K562 (cell line): ENCODE measurements at regions not wholly inside any gene's neighbourhood (a gene's known extent, or its start where the extent isn't known, plus 50 kb on each side); places are given as distances from the start of the nearest gene placed in this dataset.

Experiments used
- CHD1 ChIP-seq: fragments of 200-600 bp; sonication (generic); IDR thresholded peaks from one replicate; pipeline ENCODE4 v1.6.1; 2012; ENCODE audit warnings: mild to moderate bottlenecking, moderate library complexity, low read length, inconsistent platforms
- CREM ChIP-seq: IDR thresholded peaks from 2 replicates; pipeline ENCODE4 v1.6.1; 2014; ENCODE audit warnings: antibody characterized with exemption, low read depth
- EP400 ChIP-seq: fragments of 450-650 bp; IDR thresholded peaks from 2 replicates; pipeline ENCODE4 v1.6.1; 2017; ENCODE audit warnings: antibody characterized with exemption, mild to moderate bottlenecking, moderate library complexity
- EZH2 ChIP-seq: IDR thresholded peaks from 2 replicates; pipeline ENCODE4 v1.6.1; 2012; ENCODE audit warnings: low read depth, mild to moderate bottlenecking, inconsistent platforms, low read length, borderline replicate concordance
- NR0B1 ChIP-seq: fragments of 450-650 bp; IDR thresholded peaks from one replicate; pipeline ENCODE4 v1.6.1; 2018; ENCODE audit warnings: mild to moderate bottlenecking, moderate library complexity; ENCODE audit not compliant: partially characterized antibody
- SFPQ ChIP-seq: fragments of 200-400 bp; formaldehyde crosslinking; IDR thresholded peaks from 2 replicates; pipeline ENCODE4 v1.6.1; 2017; ENCODE audit warnings: mild to moderate bottlenecking, low read depth, low read length, moderate library complexity
- SMARCC2 ChIP-seq: fragments of 450-650 bp; IDR thresholded peaks from 2 replicates; pipeline ENCODE4 v1.6.1; 2017; ENCODE audit warnings: antibody characterized with exemption, moderate library complexity, mild to moderate bottlenecking, low read depth
- TAF7 ChIP-seq: fragments of 450-650 bp; IDR thresholded peaks from 2 replicates; pipeline ENCODE4 v1.6.1; 2016; ENCODE audit warnings: missing genetic modification characterization, missing compliant biosample characterization
- YBX1 ChIP-seq: fragments of 450-650 bp; IDR thresholded peaks from 2 replicates; pipeline ENCODE4 v1.7.1; 2016; ENCODE audit warnings: mild to moderate bottlenecking
- ZKSCAN1 ChIP-seq: fragments of 150-350 bp; IDR thresholded peaks from 2 replicates; pipeline ENCODE4 v1.6.1; 2016; ENCODE audit warnings: low read depth, low read length
- ZNF764 ChIP-seq: fragments of 250-450 bp; sonication (Bioruptor Pico); IDR thresholded peaks from 2 replicates; pipeline ENCODE4 v1.4.0; 2020; ENCODE audit warnings: low read depth, mild to moderate bottlenecking, moderate library complexity

DNA sequence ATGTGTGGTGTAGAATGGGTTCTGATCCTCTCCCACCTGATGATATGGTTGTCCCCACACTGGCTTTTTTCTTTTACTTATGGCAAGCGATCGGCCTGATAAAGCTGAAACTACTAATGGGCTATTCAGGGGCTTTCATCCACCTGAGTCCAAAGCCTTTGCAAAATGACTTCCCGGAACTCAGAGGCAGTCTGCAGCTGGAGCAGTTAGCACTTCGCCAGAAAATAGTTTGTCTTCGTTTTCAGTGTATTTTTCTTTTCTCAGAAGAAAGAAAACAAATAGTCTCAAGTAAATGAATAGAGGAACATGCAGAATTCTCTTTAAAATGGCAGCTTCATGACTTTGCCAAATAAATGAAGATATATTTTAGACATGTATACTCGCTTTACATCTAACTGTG, 306.0 kb upstream of the ADAMTS9 start (continued):
- TF ChIP-seq SFPQ (no peak), ZKSCAN1 (no peak), NR0B1 (no peak), TAF7 (tag) (no peak), EZH2 (no peak), ZNF764 (CRISPR knock-in tag) (no peak), EP400 (no peak), CHD1 (no peak), SMARCC2 (no peak), YBX1 (no peak), CREM (no peak)
- TF ChIP-seq, all 486 proteins: peak for 0
